A204.1 (cell line): ENCODE measurements at regions not wholly inside any gene's neighbourhood (a gene's known extent, or its start where the extent isn't known, plus 50 kb on each side); places are given as distances from the start of the nearest gene placed in this dataset.
"Not testable (repeated sequence)": the region's sequence is repeated elsewhere in the genome, so short reads cannot be mapped to it uniquely, and the experiment has no call there.

Experiments
- FAIRE-seq: peaks from 2 replicates; lab custom pipeline; 2012; peaks lifted over from hg19 to GRCh38; lab: Jason Lieb, UNC

DNA sequence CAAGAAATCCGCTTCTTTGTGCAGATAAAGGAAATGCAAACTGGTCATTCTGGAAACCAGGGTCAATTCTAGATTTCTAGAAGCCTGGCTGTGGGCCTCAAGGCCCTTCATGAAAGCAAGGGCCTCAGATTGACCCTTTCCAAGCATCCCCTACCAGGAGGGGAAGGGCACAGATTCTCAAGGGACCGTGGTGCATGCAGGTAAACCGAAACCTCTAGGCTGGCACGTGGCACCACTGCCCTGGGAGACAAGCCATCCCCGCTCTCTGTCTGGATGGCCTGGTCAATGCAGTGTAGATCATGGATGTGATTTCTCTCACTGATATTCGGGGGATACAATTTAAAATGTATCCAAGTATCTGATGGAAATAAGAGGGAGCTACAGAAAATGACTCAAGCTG is 69.4 kb downstream of the TOMM20 start:
- FAIRE-seq: no peak

DNA sequence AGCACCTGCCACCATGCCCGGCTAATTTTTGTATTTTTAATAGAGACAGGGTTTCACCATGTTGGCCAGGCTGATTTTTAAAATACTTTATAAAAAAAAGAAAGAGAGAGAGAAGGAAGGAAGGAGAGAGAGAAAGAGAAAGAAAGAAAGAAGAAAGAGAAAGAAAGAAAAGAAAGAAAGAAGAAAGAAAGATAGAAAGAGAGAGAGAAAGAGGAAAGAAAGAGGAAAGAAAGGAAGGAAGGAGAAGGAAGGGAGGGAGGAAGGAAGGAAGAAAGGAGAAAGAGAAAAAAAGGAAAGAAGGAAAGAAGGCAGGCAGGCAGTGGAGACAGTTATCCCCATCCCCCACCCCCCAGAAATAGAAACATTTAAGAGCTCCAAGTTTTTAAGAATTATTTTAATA is 69.9 kb downstream of the TOMM20 start:
- no peak for FAIRE-seq

DNA sequence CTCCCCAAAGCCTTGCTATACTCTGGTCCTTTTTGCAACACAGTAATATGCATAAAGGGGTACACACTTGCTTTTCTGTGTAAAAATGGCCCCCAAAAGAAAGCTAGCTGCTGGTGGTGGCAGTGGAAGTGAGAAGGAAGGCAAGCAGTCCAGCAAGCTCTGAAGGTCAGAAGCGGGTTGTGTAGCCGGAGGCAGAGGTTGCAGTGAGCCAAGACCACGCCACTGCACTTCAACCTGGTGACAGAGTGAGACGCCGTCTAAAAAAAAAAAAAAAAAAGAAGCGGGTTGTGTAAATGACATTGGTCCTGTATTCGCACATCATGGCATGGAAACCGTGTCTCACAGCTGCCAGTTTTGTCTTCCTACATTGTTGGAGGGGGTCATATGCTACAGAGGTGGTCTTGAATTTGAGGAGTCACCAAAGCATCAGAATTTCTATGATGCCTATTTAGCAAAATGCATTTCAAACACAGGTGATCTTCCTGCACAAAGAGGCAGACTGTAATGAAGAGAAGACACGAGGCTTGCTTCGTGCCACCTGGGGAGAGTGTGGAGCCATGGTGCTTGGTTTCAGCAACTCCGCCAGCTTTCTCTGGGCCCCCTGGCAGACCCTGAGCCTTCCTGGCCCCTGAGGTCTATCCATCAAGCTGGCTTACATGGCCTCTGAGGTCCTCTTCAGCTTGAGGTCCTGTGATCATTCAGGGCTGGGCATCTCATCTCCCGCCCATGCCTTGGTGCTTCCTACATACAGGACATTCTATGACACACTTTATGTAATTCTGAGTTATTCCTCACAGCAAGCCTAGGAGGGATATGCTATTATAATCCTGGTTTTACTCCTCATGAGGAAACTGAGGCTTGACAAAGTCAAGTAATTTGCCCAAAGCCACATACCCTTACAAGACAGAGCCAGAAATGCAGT is 71.0 kb downstream of the TOMM20 start:
- FAIRE-seq: no peak

DNA sequence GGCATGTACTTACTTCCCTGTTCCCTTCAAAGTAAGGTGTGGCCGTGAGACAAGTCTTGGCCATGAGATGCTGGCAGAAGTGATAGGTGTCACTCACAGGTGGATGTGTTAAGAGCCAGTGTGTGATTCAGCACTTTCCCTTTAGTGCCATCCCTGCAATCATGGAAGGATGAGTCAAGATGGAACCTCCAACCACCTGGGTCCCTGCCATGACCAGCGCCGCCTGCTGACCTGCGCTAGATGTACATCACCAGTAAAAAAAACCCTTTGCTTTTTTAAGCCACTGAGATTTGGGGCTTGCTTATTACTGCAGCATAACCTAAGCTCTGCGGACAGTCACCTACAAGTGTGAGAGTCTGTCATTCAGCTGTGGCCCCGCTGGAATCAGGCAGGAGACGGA is 71.7 kb downstream of the TOMM20 start:
- FAIRE-seq: no peak

- FAIRE-seq: no peak
Observed at GRCh38 chr1:235054936-235055335, 73.7 kb downstream of the TOMM20 start.

DNA sequence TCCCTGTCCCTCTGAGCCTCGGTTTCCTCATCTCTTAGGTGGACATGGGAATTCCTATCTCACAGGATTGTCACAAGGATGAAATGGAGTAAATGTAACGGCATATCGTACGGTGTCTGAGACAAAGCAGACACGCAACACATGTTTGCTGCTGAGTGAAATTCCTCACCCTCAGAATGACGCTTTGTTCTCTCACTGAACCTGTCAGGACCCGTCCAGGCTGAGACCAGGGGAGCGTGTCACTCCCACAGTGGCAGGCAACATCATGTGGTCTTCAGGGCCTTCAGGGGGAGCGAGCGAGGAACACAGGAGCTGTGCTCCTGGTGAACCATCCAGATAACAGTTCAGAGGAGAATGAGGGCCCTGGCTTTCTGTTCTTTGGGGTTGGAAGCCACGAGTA is 74.2 kb downstream of the TOMM20 start:
- no peak for FAIRE-seq

DNA sequence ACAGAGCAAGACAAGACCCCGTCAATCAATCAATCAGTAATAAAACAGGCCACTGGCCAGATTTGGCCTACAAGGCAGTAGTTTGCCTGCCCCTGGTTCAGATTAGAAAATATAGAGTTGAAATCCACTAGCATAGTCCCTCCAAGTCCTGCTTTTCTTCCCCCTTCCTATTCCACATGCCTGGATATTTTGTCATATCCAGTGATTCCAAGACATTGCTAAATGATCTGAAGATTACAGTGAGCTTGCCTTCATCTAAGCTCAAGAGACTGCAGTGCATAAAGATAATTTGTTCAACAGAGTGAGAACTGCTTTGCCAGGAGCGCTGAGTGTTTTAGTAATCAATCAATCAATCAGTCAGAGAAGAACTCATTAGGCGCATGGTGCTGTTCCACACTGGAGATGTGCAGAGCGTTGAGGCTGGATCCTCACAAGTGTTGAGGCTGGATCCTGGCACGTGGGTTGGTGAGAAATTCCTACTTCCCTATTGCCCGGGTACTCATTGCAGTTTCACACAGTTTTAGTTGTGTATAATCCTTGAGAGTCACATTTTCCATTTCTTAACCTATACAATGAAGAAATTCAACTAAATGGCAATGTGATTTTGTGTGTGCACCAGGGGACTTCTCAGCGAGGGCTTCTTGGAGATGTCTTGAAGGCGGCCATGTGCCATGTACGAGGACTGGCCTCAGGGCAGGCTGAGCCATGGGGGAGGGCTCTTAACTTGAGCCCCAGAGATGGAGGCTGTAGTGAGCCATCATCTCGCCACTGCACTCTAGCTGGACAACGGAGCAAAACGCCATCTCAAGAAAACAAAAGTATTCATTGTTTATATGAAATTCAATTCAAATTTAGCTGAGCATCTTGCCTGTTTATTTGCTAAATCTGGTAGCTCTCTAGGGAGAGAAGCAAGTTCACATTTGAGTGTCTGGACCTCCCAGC is 76.3 kb downstream of the TOMM20 start:
- FAIRE-seq: no peak

DNA sequence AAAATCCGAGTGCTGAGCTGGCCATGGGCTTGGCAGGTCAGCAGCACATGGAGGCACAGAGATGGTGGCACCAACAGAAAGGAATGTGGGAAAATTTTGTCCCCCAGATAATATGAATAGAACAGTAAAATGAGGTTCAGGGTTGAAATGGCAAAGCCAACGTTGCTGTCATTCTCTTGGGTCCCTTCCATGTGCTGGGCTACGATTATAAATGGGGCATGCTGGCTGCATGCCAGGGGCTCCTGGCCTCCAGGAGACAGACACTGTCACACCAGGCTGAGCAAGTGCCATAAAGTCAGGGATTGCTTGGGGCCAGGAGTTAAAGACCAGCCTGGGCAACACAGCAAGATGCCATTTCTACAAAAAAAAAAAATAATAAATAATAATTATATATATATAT is 77.1 kb downstream of the TOMM20 start:
- no peak for FAIRE-seq

DNA sequence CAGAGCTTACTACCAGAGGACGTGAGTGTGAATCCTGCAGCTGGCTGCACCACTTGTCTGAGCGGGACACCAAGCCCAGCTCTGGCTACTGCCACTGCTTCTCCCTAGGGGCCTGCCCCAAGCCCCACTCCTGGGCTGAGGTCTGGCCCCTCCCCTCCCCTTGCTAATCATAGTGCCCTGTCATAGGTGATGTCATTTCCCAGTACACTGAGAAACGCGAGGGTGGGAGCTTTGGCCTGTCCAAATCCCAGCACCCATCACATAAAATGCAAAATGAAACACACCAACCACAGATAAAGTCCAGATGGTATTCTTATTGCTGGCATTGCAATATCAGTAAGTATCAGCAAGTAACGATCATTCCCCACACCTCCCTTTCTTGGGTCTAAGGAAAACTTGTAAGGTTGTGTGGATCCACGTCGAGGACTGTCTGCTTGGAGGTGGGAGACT is 77.7 kb downstream of the TOMM20 start:
- no peak for FAIRE-seq

DNA sequence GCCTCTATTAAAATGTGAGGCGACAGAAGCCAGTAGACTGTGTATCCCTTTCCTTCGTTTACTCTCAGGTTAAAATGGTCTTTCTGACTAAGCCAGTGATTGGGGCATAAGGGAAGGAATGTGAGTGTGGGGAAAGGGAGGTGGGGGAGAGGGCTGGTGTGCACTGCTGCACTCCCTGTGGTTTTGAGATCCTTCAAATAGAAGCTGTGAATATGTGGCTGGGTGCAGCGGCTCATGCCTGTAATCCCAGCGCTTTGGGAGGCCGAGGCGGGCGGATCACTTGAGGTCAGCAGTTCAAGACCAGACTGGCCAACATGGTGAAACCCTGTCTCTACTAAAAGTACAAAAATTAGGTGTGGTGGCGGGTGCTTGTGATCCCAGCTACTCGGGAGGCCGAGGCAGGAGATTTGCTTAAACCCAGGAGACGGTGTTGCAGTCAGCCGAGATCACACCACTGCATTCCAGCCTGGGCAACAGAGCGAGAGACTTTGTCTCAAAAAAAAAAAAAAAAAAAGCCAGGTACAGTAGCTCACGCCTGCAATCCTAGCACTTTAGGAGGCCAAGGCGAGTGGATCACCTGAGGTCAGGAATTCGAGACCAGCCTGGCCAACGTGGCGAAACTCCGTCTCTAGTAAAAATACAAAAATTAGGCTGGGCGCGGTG is 78.8 kb downstream of the TOMM20 start:
- not testable (repeated sequence) for FAIRE-seq

DNA sequence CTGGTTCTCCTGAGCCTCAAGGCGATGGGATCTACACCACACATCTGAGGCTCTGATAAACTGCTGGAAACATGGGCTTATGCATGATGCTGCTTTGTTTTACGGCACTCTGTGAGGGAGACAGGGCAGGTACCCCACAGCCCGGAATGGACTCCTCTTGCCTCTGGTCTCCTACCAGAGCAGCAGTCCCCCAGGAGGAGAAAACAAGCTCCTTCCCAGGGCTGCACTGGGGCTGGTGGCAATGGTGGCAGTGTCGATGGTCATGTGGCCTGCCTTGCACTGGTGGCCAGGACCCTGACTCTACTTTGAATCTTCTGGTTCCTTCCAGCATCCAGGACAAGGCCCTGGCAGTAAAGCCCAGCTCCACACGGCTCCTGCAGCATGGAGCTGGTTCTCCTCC is 79.4 kb downstream of the TOMM20 start:
- no peak for FAIRE-seq

GRCh38 chr1:235047331-235047871 is 81.2 kb downstream of the TOMM20 start:
- no peak for FAIRE-seq

- FAIRE-seq: no peak
Observed at GRCh38 chr1:235045921-235046601, 82.6 kb downstream of the TOMM20 start.

DNA sequence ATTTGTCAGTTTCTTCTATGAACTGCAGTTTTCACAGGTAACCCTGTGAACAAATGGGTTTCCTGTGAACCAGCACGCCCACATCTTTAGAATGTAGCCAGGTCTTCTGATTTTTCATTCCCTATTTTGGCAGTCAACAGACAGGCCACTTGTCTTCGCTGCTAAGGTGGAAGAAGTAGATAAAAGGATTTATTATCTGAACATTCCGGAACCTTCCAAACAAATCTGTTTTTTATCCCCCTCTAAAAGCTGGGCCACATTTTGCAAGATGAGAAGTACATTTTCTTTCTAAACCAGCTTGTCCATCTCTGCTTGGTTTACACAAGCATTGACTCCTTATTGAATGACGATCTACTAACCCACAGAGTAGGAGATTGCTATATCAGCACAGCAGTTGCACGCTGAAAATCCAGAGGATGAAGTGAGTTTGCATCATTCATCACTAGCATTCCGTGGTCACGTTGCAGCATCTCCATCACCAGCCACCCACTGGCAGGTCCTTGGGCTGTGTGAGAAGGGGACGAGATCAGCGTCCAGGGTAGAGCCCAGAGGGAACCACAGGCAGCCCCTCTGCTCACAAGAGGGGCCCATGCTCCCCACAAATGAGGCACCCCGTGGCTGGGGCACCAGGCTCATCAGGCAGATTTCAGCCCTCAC is 83.5 kb downstream of the TOMM20 start:
- FAIRE-seq: no peak

- no peak for FAIRE-seq
Observed at GRCh38 chr1:235043234-235043633, 85.4 kb downstream of the TOMM20 start.

DNA sequence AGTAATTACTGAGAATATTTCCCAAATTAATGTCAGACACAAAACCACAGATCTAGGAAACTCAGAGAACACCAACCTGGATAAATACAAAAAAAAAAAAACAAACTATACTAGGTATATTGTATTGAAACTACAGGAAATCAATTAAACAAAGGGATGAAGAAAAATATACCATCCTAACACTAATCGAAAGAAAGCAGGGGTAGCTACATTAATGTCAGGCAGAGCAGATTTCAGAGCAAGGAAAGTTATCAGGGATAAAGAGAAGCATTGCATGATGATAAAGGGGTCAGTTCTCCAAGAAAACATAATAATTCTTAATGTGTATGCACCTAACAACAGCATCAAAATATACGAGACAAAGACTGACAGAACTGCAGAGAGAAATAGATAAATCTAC is 89.9 kb downstream of the TOMM20 start:
- no peak for FAIRE-seq

DNA sequence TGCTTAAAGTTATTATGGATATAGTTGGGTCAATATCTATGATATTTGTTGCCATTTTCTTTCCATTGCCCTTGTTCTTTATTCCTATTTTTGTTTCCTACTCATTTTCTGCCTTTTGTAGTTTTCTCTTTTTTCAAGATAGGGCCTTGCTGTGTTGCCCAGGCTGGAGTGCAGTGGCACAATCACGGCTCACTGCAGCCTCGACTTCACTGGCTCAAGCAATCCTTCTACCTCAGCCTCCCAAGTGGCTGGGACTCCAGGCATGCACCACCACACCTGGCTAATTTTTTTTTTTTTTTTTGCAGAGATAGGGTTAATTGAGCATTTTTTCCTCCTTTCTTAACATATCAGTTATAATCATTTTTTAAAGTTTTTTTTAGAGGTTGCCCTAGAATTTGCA is 92.7 kb downstream of the TOMM20 start:
- FAIRE-seq: no peak

- FAIRE-seq: no peak
Observed at GRCh38 chr1:235030919-235031596, 97.6 kb downstream of the TOMM20 start.

DNA sequence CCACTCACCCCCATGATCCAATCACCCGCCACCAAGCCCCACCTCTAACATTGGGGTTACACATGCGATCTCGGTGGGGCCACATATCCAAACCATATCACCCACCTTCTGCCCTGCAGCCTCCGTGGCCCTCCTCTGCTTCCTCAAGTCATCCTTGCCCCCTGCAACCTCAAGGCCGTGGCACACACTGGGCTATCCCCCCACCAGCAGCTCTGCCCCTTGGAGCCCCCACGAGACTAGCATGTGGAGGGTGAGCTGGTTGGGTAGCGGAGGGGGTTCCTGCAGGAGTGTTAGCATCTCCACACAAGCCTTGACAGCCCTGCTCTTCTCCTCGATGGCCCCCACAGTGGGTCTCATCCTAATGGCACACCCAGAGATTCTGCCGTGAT is 100.8 kb downstream of the TOMM20 start:
- no peak for FAIRE-seq

DNA sequence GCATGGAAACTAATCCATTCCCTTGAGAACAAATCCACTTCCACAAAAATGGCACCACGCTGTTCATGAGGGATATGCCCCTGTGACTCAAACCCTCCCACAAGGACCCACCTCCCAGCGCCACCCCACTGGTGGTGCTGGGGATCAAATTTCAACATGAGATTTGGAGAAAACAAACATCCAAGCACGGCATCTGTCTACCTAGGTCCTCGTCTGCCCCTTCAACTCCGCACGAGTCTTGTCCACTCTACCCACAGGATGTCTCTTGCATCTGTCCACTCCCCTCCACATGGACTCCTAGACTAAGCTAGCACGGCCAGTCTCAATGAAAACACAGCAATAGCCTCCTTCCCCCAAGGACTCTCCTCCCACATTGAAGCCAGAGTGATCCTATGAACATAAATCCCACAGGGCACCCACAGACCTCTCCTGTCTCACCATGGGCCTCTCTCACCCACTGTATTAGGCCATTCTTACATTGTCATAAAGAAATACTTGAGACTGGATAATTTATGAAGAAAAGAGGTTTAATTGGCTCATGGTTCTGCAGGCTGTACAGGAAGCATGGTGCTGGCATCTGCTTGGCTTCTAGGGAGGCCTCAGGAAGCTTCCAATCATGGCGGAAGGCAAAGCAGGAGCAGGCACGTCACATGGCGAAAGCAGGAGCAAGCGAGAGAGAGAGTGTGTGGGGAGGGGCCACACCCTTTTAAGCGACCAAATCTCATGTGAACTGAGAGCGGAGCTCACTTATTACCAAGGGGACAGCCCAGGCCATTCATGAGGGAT is 101.4 kb downstream of the TOMM20 start:
- no peak for FAIRE-seq
